Ramos (cell line): ENCODE measurements at regions not wholly inside any gene's neighbourhood (a gene's known extent, or its start where the extent isn't known, plus 50 kb on each side); places are given as distances from the start of the nearest gene placed in this dataset.
"Not testable (repeated sequence)": the region's sequence is repeated elsewhere in the genome, so short reads cannot be mapped to it uniquely, and the experiment has no call there.

ENCODE experiments used
- in situ Hi-C: fragments of 300-500 bp; cut with MboI; formaldehyde crosslinking; loops from one replicate; pipeline ENCODE4 v1.14.3; 2022; ENCODE audit warnings: low sequenced_read_pairs; ENCODE audit not compliant: unreplicated experiment

- in situ Hi-C loops = no loop called here
Measured at GRCh38 chr2:35246702-35247101, 1108.9 kb upstream of the CRIM1 start.

GRCh38 chr2:35228584-35228983 lies 1127.0 kb upstream of the CRIM1 start:
- in situ Hi-C loops = no loop called here

GRCh38 chr2:35220461-35220860 lies 1135.1 kb upstream of the CRIM1 start:
- in situ Hi-C loops = no loop called here

DNA sequence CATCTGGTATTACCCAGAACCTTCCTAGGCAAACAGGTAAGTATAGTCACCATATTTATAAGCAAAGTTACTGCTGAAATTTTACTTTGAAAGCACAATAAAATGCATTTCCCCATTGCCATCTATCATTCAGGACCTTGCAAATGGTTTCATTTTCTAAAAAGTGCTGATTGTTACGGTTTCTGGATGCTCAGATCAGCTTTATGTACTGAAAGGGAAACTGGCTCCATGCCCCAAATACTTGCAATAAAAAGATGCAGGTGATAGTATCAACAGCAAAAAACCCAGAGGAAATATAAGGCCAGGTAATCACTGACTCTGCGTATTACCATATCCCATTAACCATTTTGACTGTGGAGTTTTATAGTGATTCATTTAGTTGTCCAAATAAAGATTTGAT lies 1150.7 kb upstream of the CRIM1 start:
- in situ Hi-C loops = no loop called here

DNA sequence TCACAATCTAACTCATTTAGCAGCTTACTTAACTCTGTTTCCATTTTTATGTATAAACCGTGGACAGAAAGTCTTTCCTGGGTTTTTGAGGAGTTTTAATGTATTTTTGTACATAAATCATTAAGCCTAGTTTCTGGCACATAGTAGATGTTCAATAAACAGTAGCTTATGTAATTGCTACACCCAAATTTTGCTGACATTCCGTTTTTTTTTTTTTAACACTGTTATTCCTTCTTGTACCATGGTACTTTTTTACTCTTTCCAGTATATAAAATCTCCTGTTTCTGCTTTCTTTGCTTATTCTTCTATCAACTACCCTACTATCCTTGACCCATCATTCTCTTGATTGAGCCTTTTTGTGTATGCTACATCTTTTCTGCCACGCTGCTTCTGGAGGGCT lies 1151.3 kb upstream of the CRIM1 start:
- in situ Hi-C loops = no loop called here

- in situ Hi-C loops = no loop called here
Measured at GRCh38 chr2:35199298-35199697, 1156.3 kb upstream of the CRIM1 start.

DNA sequence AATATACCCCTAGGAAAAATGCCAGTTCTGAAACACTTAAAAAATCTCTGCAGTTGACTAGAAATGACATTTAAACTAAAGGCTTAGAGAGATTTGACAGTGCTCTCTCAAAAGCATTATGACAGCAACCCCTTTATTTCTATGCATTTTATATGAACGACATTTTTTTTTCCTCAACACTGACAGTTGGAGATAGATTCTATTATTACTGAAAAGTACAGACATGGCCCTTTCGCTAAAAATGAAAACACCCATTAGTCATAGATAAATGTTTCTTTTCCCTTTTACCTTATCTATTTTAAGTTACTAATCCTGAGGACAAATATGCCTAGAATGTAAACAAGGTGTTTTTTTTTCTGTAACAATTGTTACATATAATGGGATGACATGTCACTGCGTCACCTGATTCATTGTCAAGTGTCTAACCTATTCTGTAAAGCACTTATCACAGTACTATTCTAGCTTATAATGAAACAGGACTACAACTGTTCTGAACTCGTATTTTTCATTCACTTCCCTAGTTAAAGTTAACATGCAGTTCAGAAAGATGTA lies 1169.6 kb upstream of the CRIM1 start:
- in situ Hi-C loops = no loop called here

DNA sequence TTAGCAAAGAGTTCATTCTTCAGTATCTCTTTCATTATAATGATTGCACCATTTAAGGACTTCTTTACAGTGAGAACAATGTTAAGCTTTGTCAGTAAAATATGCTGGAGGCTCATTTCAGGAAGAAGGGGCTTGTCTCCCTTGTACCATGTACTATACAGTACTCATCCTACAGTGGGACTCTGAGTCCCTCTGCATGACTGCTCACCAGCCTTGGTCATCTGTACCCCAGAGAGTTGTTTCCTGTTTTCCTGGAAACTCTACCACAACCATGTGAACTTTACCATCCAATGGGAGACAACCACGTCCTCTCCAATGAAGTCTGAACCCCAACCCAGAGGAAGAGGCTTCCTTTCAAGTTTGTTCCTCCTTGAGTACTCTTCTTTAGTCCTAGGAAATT lies 1171.1 kb upstream of the CRIM1 start:
- in situ Hi-C loops = no loop called here

DNA sequence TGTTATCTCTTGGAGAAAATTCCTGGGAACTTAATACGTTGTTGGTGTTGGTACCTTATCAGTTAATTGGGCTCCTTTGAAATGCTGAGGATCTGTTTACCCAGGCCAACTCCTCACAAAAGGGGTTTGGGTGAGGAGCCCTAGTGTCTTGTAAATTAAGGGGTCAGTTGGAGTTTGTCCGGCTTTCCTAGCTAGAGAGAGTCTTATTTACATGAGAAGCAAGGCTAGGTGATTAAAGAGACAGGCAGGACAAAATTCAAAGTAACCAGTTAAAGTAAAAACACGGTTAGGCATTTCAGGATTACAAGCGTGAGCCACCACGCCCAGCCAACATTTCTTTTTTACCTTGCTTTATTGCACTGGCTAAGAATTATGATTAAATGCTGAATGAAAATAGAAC lies 1178.9 kb upstream of the CRIM1 start:
- in situ Hi-C loops = not testable (repeated sequence)

DNA sequence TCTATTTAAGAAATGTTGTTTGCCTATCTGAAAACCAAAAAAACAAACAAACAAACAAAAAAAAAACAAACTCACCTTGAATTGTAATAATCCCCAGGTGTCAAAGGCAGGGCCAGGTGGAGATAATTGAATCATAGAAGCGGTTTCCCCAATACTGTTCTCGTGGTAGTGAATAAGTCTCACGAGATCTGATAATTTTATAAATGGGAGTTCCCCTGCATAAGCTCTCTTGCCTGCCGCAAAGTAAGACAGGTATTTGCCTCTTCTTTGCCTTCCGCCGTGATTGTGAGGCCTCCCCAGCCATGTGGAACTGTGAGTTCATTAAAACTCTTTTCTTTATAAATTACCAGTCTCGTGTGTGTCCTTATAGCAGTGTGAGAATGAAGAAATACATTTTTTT lies 1180.7 kb upstream of the CRIM1 start:
- in situ Hi-C loops = no loop called here

GRCh38 chr2:35172687-35173086 lies 1182.9 kb upstream of the CRIM1 start:
- in situ Hi-C loops = no loop called here

- in situ Hi-C loops = no loop called here
Measured at GRCh38 chr2:35168351-35168750, 1187.2 kb upstream of the CRIM1 start.

- in situ Hi-C loops = no loop called here
Measured at GRCh38 chr2:35163948-35164347, 1191.6 kb upstream of the CRIM1 start.

GRCh38 chr2:35160871-35161270 lies 1194.7 kb upstream of the CRIM1 start:
- in situ Hi-C loops = no loop called here

DNA sequence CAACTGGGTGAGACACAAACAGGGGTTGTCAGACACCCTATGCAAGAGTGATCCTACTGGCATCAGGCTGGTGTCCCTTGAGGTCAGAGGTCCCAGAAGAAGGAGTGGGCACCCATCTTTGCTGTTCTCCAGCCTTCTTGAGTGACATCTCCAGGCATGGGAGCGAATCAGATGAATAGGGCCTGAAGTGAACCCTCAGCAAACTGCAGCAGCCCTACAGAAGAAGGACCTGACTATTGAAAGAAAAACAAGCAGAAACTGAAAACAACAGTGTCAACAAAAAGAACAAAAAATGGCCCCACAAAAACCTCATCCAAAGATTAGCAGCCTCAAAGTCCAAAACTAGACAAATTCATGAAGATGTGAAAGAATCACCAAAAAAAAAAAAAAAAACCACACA lies 1229.7 kb upstream of the CRIM1 start:
- in situ Hi-C loops = no loop called here

DNA sequence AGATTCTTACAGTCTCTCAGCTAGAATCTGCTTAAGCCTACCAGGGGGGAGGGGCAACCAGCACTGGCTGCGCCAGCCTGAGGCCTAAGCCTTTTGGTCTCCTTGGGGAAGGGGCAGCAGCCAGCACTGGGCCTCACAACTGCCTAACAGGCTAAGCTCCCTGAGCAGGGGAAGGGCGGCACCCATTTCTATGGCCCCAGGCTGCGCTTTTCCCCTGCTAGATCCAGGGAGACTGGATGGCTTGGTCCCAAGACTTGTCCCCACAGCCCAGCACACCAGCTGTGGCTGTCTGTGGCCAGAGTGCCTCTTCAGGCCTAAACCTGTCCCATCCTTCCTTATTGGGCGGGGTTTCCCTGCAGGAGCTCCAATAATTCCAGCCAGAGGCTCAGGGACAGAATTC lies 1230.3 kb upstream of the CRIM1 start:
- in situ Hi-C loops = no loop called here

DNA sequence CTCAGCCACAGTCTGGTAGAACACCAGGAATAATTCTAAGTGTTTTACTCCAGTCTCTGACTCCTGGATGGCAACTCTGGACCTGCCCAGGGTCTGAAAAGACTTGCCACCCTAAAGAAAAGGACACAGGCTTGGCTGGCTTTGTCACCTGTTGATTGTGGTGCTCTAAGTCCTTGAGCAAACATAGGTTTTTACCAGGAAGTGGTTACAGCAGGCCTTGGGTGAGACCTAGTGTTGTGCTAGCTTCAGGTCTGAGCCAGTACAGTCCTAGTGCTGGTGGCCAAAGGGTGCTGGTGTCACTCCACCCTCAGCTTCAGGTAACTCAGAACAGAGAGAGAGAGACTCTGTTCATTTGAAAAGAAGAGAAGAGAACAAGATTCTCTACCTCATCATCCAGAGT lies 1239.4 kb upstream of the CRIM1 start:
- in situ Hi-C loops = no loop called here

DNA sequence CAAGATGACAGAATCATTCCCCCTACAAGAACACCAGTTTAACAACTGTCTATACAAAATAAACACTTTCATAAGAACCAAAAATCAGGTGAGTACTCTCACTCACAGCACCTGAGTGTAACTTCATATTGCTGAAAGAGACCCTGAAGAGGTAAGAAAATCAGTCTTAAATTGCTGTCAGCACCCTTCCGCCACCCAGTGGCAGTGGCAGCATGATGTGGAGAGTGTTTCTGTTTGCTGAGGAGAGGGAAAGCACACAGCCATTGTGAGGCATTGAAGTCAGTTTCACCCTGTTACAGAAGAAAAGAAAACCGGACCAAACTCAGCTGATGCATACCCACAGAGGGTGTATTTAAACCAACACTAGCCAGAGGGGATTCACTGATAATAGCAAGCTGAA lies 1240.8 kb upstream of the CRIM1 start:
- in situ Hi-C loops = no loop called here

GRCh38 chr2:35112367-35112766 lies 1243.2 kb upstream of the CRIM1 start:
- in situ Hi-C loops = not testable (repeated sequence)

DNA sequence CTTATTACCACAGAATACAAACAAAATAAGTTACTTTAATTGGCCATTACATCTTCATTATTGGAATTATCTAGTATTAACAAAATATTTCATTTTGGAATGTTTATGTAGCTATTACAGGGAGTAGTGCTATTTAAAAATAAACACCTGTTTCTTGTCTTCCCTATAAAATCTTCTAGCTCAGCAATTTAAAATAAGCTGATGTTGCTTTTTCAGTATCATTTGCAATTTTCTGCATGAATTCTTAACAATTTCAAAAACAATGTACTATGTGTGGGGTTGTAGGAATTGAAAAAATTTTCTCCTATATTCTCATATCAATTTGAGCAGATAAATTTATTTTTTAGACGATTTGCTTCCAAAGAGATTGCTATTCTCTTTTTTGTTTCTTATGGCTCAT lies 1251.3 kb upstream of the CRIM1 start:
- in situ Hi-C loops = no loop called here

- in situ Hi-C loops = no loop called here
Measured at GRCh38 chr2:35099342-35099741, 1256.2 kb upstream of the CRIM1 start.

DNA sequence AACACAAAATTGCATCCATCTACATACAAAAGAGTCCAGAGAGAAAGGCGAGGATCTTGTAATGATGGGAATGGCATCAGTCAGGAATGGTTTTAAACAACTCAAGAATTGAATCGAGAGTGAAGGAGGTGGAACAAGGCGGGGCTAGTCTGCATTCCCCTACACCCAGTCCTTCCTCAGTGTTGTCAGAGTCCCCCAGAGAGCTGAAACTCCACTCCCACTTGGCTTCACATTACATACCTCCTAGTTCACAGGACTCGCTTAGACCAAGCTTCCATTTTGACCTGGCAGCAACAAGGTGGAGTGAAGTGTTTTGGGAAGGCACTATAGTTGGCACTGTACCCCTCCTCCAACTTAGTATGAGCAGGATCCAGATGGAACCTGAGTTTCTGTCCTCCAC lies 1273.5 kb upstream of the CRIM1 start:
- in situ Hi-C loops = no loop called here

- in situ Hi-C loops = no loop called here
Measured at GRCh38 chr2:35081622-35082015, 1274.0 kb upstream of the CRIM1 start.
